ENCODE measurements at regions not wholly inside any gene's neighbourhood (a gene's known extent, or its start where the extent isn't known, plus 50 kb on each side); places are given as distances from the start of the nearest gene placed in this dataset.

DNA sequence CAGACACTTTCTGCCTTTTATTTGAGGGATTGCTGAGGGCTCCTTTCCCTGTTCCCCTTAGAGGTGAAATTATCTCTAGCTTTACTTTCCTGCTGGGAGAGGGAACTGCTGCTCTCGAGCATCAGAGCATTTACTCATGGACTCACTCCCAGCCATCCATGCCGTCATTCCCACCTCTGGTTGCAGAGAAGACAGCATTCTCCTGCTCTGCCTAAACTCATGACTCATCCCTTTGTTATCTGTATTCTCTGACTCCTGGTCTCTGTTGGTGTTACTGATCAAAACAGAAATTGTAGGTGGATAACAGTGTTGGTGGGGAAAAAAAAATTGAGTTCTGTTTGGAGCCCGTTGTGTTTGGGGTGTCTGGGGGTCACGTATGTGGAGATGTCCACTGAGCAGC lies 159.3 kb downstream of the TTC8 start:
- no peak overlapping the region for H2AK9ac ChIP-seq (replicated peaks; ENCODE audit: low read depth, low read length, poor library complexity)
- WGBS, 2 experiments (ENCODE audit: extremely low coverage in 2 of 2, insufficient read length in 1 of 2) = no CpG with 5 or more reads among the region's 4 CpGs
- no peak overlapping the region for H4K91ac ChIP-seq (ENCODE audit: insufficient read depth, low read depth, low read length)
- H4K5ac ChIP-seq (ENCODE audit: low read depth, low read length) = no peak overlapping the region
- in situ Hi-C loops (cut with MboI; ENCODE audit: low sequenced_read_pairs) = no loop called here
- peak overlapping the region; percentile 40; the same call in 1 of the 2 replicates for H2BK20ac ChIP-seq (ENCODE audit: low read depth, low read length)
- no peak overlapping the region for H4K8ac ChIP-seq (ENCODE audit: low read depth in 2 of 2, low read length in 2 of 2)
- TF ChIP-seq CHD1 (IDR thresholded peaks at IDR 0.05; ENCODE audit: low read depth, low read length) (no peak), RFX5 (IDR thresholded peaks at IDR 0.05; ENCODE audit: low read depth, low read length) (no peak), BHLHE40 (IDR thresholded peaks at IDR 0.05; ENCODE audit: low read depth, low read length) (peak; percentile 45; the same call in 1 of the 2 replicates), RCOR1 (IDR thresholded peaks at IDR 0.05; ENCODE audit: insufficient replicate concordance, low read length) (no peak), RAD21 (IDR thresholded peaks at IDR 0.05; ENCODE audit: low read length) (0 out of 2 replicates have a peak, but pooled peaks have one; percentile 16), CEBPB (IDR thresholded peaks at IDR 0.05; ENCODE audit: low read depth, low read length) (peak; percentile 64), FOS (IDR thresholded peaks at IDR 0.05; ENCODE audit: low read depth, low read length) (peak; percentile 98), NFE2L2 (IDR thresholded peaks at IDR 0.05; ENCODE audit: low read depth, low read length) (peak; percentile 43; the same call in 1 of the 2 replicates), POLR2A (IDR thresholded peaks at IDR 0.05; ENCODE audit: low read depth, low read length) (no peak), ELK1 (IDR thresholded peaks at IDR 0.05; ENCODE audit: borderline replicate concordance, low read depth, low read length) (no peak), MAFK (IDR thresholded peaks at IDR 0.05; ENCODE audit: low read depth, low read length) (no peak; the same call in 1 of the 2 replicates), MXI1 (IDR thresholded peaks at IDR 0.05; ENCODE audit: borderline replicate concordance, low read depth, low read length) (no peak)
- TF ChIP-seq, protein P1, sequence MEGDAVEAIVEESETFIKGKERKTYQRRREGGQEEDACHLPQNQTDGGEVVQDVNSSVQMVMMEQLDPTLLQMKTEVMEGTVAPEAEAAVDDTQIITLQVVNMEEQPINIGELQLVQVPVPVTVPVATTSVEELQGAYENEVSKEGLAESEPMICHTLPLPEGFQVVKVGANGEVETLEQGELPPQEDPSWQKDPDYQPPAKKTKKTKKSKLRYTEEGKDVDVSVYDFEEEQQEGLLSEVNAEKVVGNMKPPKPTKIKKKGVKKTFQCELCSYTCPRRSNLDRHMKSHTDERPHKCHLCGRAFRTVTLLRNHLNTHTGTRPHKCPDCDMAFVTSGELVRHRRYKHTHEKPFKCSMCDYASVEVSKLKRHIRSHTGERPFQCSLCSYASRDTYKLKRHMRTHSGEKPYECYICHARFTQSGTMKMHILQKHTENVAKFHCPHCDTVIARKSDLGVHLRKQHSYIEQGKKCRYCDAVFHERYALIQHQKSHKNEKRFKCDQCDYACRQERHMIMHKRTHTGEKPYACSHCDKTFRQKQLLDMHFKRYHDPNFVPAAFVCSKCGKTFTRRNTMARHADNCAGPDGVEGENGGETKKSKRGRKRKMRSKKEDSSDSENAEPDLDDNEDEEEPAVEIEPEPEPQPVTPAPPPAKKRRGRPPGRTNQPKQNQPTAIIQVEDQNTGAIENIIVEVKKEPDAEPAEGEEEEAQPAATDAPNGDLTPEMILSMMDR (conservative IDR thresholded peaks at IDR 0.05; ENCODE audit: low read depth, low read length) = no peak
- TF ChIP-seq, protein P2, sequence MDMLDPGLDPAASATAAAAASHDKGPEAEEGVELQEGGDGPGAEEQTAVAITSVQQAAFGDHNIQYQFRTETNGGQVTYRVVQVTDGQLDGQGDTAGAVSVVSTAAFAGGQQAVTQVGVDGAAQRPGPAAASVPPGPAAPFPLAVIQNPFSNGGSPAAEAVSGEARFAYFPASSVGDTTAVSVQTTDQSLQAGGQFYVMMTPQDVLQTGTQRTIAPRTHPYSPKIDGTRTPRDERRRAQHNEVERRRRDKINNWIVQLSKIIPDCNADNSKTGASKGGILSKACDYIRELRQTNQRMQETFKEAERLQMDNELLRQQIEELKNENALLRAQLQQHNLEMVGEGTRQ (IDR thresholded peaks at IDR 0.05; ENCODE audit: low read depth, low read length) = no peak
- no peaks in the 10 kb centered on the region for H3K27me3 ChIP-seq (ENCODE audit: control insufficient read depth, insufficient read depth, low read length)
- peak overlapping the region; percentile 37; the same call in 1 of the 3 replicates for H2BK15ac ChIP-seq (ENCODE audit: low read depth, low read length)
- DNase-seq (peak; percentile 97), ATAC-seq (ENCODE audit: low read depth) (peak; percentile 93)
- H2BK5ac ChIP-seq (ENCODE audit: low read depth, low read length, poor library complexity, severe bottlenecking) = peak overlapping the region; percentile 19
- H3K36me3 ChIP-seq (ENCODE audit: control insufficient read depth, insufficient read depth, low read length) = no peaks in the 10 kb centered on the region
- no peaks in the 10 kb centered on the region for H3K79me1 ChIP-seq (ENCODE audit: low read depth in 1 of 2, low read length in 2 of 2)
- peaks cover 2% of the 10 kb centered on the region; the same call in 1 of the 2 replicates for H3K9me1 ChIP-seq (ENCODE audit: insufficient read depth, low read length)
- H3K4ac ChIP-seq (ENCODE audit: low read depth, low read length) = peak overlapping the region; percentile 37; the same call in 1 of the 2 replicates
- no peak overlapping the region for H3K27ac ChIP-seq (ENCODE audit: insufficient read depth, low read length)
- H3K56ac ChIP-seq (ENCODE audit: extremely low read depth, insufficient read depth, low read length) = no peak overlapping the region
- H3K14ac ChIP-seq (replicated peaks; ENCODE audit: low read depth, low read length) = no peak overlapping the region
- H3K4me3 ChIP-seq (ENCODE audit: insufficient read depth, low read depth, low read length) = no peak overlapping the region
- H3K4me2 ChIP-seq (ENCODE audit: low read depth, low read length) = no peak overlapping the region; the same call in 1 of the 2 replicates
- H2AK5ac ChIP-seq (ENCODE audit: low read depth, low read length) = no peak overlapping the region
- no peaks in the 10 kb centered on the region for H3K9me3 ChIP-seq (ENCODE audit: control insufficient read depth, insufficient read depth, low read length)
- no peaks in the 10 kb centered on the region for H4K20me1 ChIP-seq (ENCODE audit: insufficient read depth, low read length)
- CTCF ChIA-PET = no interaction called here
- POLR2A ChIA-PET (ENCODE audit: unreplicated experiment) = no interaction called here
- H3K4me1 ChIP-seq (ENCODE audit: control insufficient read depth, insufficient read depth, low read length) = peaks cover 6% of the 10 kb centered on the region
- peak overlapping the region; percentile 37; the same call in 1 of the 2 replicates for H2BK120ac ChIP-seq (ENCODE audit: low read depth, low read length)
- BruUV-seq (replicated peaks) = no TSS peak
- no peak overlapping the region for H3K23ac ChIP-seq (ENCODE audit: low read depth, low read length)
- intact Hi-C loops (cut with micrococcal nuclease) = no loop called here
- dilution Hi-C loops (cut with HindIII; ENCODE audit: low sequenced_read_pairs, unreplicated experiment) = no loop called here
- no peak overlapping the region for H3K9ac ChIP-seq (ENCODE audit: low read depth, low read length)
- no peak overlapping the region for H2AFZ ChIP-seq (replicated peaks; ENCODE audit: low read length, poor library complexity)
- H3K18ac ChIP-seq (ENCODE audit: low read depth, low read length) = peak overlapping the region; percentile 22; the same call in 1 of the 2 replicates

Data from IMR-90 (cell line).